HG03097 (cell line): ENCODE measurements at regions not wholly inside any gene's neighbourhood (a gene's known extent, or its start where the extent isn't known, plus 50 kb on each side); places are given as distances from the start of the nearest gene placed in this dataset.
"Not testable (repeated sequence)": the region's sequence is repeated elsewhere in the genome, so short reads cannot be mapped to it uniquely, and the experiment has no call there.

Experiments
- ATAC-seq: cut with Tn5 transposase; IDR thresholded peaks from one replicate; pipeline ENCODE4 v1.9.1; 2021; ENCODE audit not compliant: unreplicated experiment, low FRiP score

DNA sequence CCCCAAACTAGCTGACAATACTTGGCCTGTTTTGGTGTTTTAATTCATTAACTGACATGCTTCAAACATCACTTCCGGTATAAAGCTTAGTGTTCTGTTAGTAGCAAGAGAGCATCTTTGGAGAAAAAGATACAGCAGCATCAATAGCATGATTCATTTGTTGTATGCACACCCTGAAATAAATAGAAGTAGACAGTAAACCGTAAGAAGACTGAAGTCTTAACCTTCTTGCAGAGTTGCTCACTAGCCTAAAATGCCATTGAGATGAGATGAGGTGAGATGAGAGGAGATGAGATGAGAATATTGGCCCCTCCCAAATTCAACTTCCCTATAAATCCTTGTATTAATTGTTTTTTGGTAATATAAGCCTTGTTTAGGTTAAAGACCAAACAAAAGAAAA lies 108.8 kb downstream of the TNFSF18 start:
- no peak for ATAC-seq

DNA sequence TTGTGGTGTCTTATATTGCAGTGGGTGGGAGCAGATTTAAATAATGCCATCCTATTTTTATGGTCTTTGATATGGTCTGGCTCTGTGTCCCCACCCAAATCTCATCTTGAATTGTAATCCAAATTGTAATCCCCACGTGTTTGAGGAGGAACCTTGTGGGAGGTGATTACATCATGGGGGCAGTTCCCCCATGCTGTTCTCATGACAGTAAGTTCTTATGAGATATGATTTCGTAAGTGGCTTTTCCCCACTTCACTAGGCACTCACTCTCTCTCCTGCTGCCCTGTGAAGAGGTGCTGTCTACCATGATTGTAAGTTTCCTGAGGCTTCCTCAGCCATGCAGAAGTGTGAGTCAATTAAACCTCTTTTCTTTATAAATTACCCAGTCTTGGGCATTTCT lies 107.6 kb downstream of the TNFSF18 start:
- not testable (repeated sequence) for ATAC-seq

DNA sequence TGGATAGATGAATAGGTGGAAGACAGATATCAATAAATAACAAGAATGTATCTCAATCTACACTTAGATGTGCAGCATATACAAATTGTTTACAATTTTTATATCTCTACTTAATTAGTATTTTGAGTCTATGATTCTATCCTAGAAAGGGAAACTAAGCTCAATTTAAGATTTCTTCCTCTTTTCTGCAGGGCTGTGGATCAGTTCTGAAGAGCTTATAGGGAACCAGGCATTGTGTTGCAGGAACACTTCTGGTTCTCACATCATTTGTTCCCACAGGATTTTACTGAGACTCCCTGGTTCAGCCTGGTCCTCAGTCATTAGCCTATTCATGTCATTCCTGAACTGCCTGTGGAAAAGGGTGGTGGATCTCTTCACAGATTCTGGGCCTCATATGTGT lies 105.8 kb downstream of the TNFSF18 start:
- no peak for ATAC-seq

DNA sequence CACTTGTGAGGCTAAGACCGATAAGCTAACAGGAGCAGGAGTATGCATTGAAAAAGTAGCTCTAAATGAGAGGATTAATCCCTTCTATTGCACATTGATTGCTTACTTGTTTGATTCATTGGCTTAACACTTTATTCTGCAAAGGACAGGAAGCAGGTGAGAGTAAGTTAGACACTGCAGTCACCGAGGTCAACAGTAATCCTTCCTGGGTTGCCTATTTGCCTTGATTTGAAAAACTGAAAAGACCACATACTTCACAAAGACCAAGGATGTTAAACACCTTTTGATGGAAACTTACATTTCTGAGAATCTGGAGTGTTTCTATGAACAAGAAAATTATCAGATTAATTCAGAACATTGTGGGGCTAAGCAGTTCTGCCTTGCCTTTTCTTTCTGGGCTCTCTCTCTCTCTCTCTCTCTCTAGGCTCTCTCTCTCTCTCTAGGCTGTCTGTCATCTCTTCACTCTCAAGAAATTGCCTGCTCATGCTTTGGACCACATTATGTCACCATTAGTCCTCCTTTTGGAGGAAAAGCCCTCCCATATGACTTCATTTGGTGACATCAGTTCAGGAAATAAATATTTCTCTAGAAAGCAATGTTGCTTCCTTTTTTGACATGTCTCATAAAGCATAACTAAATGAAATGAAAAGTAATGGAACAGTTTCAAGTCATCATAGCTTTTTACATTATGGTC lies 103.8 kb downstream of the TNFSF18 start:
- no peak for ATAC-seq

DNA sequence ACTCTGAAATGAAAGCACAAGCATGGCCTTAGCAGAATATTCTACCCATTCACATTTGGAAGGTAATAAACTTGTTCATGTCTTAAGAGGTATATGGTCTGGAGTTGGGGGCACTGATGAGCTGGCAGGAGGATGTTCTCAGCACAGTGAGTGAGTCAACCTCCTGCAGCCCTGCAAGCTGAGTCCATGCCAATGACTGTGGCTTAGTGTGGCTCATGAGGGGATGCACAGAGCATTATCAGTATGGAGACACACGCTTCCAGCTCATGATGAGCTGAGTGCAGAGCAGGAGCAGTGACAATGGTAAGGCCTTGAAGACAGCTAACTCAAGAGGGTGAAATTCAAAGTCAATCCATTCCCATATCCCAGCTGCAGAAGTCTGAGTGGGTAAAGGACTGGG lies 102.3 kb downstream of the TNFSF18 start:
- no peak for ATAC-seq

DNA sequence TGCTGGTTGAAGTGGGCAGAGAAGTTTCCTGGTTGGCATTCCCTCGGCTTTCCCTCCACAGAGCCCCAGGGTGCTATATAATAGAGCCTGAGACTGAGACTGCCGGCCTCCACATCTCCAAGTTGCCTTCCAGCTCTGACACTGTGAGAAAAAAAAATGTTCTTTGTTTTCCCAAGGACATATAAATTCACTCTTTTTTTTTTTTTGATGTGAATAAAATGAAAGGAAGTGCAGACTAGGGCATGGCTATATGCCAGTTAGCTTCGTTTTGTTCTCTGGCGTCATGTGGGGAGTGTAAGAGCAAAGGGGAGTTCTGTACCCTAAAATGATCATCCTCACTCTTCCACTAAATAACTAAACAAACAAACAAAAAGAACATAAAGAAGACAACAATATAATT lies 101.6 kb downstream of the TNFSF18 start:
- ATAC-seq, result no peak

DNA sequence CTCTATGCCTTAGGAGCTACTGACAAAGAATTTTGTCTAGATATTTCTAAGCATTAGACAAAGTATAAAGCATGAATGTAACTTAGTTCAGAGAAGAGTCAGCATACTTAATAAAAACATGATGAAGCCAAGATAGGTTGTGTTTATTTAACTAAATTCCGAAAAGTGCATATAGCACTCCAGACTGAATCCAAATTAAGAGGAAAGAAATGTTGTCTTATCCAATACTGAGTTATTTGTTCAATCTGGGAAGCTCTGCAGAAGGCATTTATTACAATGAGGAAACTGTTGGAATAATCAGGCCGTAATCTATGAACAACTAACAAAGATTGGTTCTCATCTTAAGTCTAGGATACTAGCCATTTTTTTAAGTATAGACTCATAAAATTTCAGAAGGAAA lies 100.2 kb downstream of the TNFSF18 start:
- no peak for ATAC-seq

DNA sequence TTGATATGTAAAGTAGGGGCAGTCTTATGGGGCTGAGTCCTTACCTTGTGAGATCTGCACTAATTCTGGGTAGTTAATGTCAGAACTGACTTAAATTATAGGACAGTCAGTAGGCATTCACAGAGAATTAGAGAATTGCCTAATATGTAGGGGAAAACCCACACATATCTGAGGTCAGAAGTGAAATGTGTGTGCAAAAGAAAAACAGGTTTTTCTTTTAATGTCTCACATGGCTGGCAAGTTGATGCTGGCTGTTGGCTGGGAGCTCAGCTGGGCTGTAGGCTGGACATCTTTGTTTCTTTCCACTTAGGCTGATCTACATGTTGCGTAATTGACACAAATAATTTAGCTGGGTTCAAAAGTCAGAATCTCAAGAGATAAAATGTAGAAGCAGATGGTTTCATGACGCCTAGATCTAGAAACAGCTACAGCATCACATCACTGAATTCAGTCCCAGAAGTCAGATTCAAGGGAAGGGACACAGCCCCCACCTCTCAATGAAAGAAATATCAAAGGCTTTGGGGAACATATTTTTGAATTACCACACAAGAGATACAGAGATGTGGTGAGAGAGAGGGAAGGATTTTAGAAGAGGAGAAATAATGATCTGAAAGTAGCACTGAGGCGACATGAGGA lies 98.9 kb downstream of the TNFSF18 start:
- no peak for ATAC-seq

DNA sequence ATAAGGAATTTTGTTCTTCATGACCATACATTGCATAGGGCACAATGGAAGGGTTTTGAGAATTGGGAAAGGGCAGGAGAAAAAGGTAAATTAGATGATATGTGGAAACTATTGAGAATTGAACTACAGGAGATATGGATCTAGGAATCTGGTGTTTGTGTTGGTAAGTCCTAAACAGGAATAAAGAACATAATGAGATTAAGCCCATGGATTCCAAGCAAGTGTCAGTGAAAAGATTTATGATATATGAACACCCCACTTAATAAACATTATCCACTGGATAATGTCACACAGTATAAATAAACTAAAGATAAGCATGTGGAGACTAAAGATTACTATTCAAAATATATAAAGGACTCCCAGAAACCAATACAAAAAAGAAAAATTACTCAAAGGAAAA lies 98.2 kb downstream of the TNFSF18 start:
- ATAC-seq, result no peak

DNA sequence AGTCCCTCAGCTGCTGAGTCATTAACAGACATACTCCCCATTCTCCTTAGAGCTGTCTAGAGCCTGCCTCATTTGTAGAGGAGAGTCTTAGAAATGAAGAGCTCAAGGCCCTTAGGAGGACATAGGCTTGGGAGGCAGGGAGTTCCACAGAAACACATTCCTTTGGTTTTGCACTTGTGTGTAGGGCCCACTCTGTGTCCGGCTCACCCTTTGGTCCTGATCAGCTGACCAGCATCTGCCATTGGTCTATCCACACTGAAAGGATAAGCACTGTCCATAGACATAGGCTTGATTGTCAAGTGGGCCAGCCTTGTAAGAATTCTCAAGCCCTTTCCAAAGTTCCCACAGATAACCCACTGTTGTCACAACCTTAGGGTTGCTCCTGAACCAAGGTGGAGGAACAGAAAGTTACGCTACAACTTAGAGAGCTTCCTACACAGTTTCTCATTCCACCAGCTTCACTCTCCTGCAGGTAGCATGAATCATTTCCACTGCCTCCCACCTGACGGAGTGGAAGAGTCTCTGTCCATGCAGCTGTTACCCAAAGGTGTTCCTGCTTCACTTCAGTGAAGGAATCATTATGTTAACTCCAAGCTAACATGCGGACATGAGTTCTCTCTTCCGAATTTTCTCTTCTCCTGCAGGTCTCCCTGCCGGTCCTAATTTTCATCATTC lies 96.1 kb downstream of the TNFSF18 start:
- ATAC-seq, result no peak

DNA sequence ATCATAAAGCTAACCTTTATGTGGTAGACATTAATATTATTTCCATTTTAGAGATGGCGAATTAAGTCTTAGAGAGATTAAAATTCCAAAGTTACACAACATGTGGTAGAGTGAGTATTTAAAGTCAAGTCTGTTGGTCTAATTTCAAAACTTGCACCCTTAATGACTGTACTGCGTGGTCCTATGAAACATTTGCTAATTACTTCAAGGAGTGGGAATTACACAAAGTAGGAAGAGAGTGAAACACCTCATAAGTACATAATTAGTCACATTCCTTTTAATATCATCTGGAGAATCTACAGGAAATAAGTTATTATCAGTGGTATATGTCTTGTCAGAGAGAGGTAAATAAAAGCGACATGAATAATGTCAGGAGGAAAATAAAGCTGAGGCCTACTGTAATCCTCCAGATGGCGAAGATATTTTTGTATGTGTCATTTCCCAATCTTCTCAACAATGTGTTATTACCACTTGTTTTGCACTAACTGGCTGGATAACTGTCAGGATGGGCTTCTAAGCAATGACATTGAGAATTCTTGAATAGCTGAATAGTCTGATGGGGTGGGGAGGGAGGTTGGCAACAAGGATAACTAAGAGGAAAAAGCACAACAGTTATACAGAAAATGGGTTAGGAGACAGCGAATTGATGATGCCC lies 95.5 kb downstream of the TNFSF18 start:
- no peak for ATAC-seq

DNA sequence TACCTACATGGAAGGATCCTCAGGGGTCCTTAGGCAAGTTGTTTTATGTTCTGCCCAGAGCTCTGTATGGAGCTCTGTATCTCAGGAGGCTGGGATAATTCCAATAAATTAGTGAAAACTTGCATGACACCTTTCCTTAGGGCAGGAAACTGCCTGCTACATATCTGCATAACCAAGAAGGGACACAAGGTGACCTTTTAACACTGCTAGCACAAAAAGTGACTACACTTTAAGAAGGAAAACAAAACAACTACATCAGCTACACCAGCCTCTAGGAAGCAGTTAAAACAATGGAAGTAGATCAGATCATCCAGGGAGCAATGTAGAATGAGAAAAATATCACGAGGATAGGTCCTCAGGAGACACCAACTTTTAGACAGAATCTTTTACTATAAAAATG lies 93.9 kb downstream of the TNFSF18 start:
- ATAC-seq, result no peak

DNA sequence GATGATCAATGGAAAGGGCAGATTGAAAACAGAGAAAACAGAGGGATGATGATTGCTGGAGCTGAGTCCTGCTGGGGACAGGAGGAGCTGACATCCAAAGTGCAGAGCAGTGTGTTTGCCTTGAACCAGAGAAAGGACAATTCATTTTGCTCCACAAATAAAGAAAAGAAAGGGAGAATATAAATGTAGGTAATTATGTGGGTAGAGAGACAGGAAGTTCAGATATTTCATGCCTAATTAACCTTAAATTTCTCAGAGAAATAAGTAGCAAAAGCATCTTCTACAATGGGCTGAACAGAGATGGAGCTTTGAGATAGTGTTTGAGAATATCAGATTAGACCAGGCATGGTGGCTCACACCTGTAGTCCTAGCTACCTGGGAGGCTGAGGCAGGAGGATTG lies 93.2 kb downstream of the TNFSF18 start:
- no peak for ATAC-seq

DNA sequence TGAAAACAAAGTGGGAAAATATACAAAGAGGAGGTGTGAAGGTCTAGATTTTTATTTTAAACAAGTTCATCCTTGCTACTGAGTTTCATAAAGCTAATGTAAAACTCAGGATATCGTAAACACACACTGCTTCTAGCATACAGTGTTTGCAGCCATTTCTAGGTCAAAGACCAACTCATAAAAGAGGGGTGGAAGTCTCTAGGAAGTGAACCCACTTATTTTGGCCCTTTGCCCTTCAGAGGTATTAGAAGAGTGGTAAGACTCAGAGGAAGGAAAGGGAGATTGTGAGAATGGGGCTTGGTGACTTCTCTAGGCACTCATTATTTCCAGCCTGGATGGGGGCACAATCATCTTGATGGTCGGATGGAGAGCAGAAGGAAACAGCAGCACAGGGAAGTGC lies 91.2 kb downstream of the TNFSF18 start:
- no peak for ATAC-seq

DNA sequence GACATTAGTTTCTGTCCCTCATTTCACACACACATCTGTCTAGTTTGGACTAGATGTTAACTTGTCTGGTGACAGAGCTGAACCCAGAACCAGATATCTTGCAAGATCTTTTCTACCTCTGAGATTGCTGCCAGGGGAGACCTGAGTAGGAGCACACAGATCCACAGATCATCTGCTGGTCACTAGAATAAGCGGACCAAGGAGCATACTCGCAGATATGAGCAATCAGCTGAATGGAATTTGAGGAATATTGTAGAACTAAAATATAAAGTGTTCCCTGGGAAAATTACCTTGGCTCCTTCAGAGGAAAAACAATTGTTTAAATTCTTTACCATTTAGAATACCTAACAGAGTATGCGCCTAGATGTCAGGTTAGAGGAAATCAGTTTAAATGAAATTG lies 90.7 kb downstream of the TNFSF18 start:
- no peak for ATAC-seq

DNA sequence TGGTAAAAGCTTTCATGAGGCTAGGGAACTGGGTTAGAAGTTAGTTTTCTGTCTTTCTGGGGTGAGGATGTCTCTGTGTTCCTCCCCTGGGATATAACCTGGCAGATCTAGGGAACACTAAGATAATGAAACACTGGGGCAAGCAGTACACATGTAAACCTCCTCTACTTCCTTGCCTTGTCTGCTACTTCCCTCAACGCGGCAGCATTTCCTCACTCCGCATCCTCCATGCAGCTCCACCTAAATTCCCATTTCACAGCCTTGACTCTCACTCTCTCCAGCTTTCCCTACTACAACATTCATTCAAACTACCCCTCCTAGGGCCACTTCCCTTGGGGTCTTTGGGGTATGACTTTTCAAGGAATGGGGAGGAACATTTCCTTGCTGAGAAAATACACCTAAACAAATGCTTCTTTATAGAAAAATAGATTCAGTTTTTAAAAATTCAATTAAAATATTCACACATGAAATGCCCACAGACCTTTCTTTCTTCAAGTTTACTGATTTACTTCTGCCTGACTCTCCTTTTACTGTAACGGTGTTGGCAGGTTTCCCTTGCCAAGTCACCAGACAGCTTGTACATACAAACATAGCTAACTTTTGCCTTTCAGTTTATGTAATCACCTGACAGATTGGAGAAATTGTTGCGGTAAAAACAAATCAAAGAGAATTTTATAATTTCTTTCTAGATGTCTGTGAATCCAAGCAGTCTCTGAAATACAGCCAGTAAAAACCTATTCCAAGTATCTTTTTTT lies 90.1 kb downstream of the TNFSF18 start:
- ATAC-seq, result no peak

DNA sequence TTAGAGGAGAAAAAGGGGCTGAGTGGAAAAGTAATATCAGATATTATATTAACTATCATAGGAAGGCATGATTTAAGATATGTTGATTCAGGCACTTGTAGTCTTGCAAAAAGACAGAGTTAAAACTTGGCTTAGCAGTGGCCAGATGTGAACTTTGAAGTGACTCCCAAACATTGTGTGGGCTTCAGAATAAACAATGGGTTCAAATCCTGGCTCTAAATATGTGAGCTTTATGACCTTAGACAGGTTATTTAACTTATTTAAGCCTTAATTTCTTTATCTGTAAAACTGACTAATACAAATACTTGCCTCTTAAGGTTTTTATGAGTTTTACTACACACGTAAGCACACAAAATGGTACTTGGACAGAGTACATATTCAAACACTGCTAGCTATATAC lies 85.9 kb downstream of the TNFSF18 start:
- ATAC-seq, result no peak

DNA sequence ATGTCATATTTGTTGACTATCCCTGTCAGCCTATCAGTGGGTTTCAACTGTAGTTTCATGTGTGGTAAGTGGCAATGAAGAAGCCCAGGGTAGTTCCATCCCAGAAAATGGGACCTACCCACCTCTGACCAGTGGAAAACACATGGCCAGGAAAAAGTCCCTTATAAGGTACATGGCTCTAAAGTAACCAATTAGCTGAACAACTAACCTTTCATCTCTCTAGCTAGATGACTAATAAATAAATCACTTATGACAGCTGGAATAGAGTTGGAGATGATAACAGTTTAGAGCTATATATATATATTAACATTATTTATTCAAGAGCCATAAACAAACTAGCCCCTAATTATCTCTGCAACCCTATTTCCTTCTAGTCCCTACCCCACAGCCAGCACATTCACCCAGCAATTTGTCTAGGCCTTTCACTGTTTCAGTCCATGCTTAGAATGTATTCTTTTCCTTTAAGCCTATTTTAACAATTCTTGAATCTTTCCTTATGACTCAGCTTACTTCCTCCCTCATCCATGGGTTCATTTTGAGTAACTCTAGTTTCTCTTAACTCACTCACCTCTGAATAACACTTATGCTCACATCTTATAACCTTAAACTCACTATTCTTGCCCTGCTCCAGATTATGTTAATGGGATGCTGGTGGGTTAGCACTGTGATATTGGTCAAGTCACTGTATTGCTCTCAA lies 83.7 kb downstream of the TNFSF18 start:
- ATAC-seq, result no peak

DNA sequence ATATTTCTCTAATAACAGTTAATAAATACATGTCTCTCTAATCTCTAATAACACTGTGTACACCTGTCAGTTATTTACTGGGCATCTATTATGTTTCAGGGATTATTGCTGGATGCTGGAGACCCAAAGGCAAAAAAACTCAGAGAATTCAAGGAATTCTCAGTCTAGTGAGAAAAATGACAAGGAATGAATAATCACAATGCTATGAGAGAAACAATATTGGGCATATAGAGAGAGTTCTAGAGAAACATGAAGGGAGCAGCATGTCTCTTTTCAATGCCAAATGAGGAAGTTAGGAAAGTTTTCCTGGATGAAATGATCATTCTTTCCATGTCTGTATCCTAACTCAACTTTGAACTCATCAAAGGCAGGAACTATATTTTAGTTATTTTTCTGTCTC lies 82.8 kb downstream of the TNFSF18 start:
- ATAC-seq, result no peak

DNA sequence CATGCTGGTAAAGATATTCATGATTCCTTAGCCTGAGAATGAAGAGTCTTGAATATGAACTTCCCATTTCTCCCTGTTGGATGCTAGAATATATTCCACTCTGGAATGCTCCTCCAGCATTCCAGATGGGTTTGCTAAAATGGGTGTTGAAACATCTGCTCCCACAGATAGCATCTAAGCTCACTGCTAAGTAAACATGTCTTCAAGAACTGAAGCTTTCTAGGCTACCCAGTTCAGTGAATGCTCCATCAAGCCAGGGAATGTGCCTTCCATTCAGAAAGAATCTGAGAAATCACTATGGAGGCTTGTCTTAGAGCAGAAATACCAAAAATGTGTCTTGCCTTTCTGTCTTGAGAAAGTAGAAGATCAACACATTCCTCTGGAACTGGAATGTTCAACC lies 81.1 kb downstream of the TNFSF18 start:
- no peak for ATAC-seq
